Neural cell (in vitro differentiated cells): ENCODE measurements at regions not wholly inside any gene's neighbourhood (a gene's known extent, or its start where the extent isn't known, plus 50 kb on each side); places are given as distances from the start of the nearest gene placed in this dataset.

Experiments
- H2AFZ ChIP-seq: fragments of 200-600, 300-800 bp; sonication (generic), shearing (Covaris generic); 2 replicates; pipeline ENCODE4 v1.6.0; 2014; ENCODE audit warnings: low read depth, mild to moderate bottlenecking, antibody characterized with exemption, low read length, moderate library complexity
- H3F3A ChIP-seq: fragments of 200-600 bp; shearing (Covaris generic); 2 replicates; pipeline ENCODE4 v1.6.1; 2016; ENCODE audit warnings: mild to moderate bottlenecking, moderate library complexity, mixed read lengths, antibody characterized with exemption, low read length; ENCODE audit not compliant: insufficient read depth, poor library complexity, severe bottlenecking
- H3K27ac ChIP-seq: fragments of 200-600, 300-800 bp; sonication (generic), shearing (Covaris generic); 2 replicates; pipeline ENCODE4 v1.5.1; 2014; ENCODE audit warnings: mild to moderate bottlenecking, low read length, moderate library complexity
- H3K27me3 ChIP-seq: fragments of 300-800, 200-600 bp; sonication (generic), shearing (Covaris generic); 2 replicates; pipeline ENCODE4 v1.6.0; 2014; ENCODE audit warnings: mild to moderate bottlenecking, low read depth, low read length, moderate library complexity; ENCODE audit not compliant: insufficient read depth
- H3K36me3 ChIP-seq: fragments of 300-800, 200-600 bp; sonication (generic), shearing (Covaris generic); 2 replicates; pipeline ENCODE4 v1.5.1; 2014; ENCODE audit warnings: mild to moderate bottlenecking, antibody characterized with exemption, low read length, moderate library complexity; ENCODE audit not compliant: insufficient read depth
- H3K4me2 ChIP-seq: fragments of 300-800, 200-600 bp; sonication (generic), shearing (Covaris generic); 2 replicates; pipeline ENCODE4 v1.6.0; 2014; ENCODE audit warnings: mild to moderate bottlenecking, low read length
- H3K4me3 ChIP-seq: fragments of 300-800, 200-600 bp; sonication (generic), shearing (Covaris generic); 2 replicates; pipeline ENCODE4 v1.5.1; 2014; ENCODE audit warnings: mild to moderate bottlenecking, low read length, moderate library complexity
- H3K79me2 ChIP-seq: fragments of 200-600 bp; shearing (Covaris generic); replicated peaks from 2 replicates; pipeline ENCODE4 v1.6.0; 2014; ENCODE audit warnings: mild to moderate bottlenecking, low read length, moderate library complexity; ENCODE audit not compliant: insufficient read depth
- H3K9ac ChIP-seq: fragments of 300-800, 200-600 bp; sonication (generic), shearing (Covaris generic); 2 replicates; pipeline ENCODE4 v1.6.1; 2016; ENCODE audit warnings: mild to moderate bottlenecking, low read length, mixed read lengths
- H3K9me2 ChIP-seq: fragments of 200-600 bp; shearing (Covaris generic); 2 replicates; pipeline ENCODE4 v1.6.1; 2016; ENCODE audit warnings: mild to moderate bottlenecking, low read length, mixed read lengths; ENCODE audit not compliant: insufficient read depth
- H3K9me3 ChIP-seq: fragments of 200-600, 300-800 bp; sonication (generic), shearing (Covaris generic); 2 replicates; pipeline ENCODE4 v1.6.1; 2016; ENCODE audit warnings: mild to moderate bottlenecking, mixed run types, low read length, moderate library complexity, mixed read lengths
- H4K20me1 ChIP-seq: fragments of 200-600 bp; shearing (Covaris generic); 2 replicates; pipeline ENCODE4 v1.6.1; 2016; ENCODE audit warnings: mild to moderate bottlenecking, mixed run types; ENCODE audit not compliant: insufficient read depth
- EP300 ChIP-seq: fragments of 450-650 bp; conservative IDR thresholded peaks from 2 replicates; pipeline ENCODE4 v1.6.1; 2014; ENCODE audit warnings: antibody characterized with exemption, mild to moderate bottlenecking, moderate library complexity; ENCODE audit not compliant: poor library complexity, severe bottlenecking
- EZH2 ChIP-seq: fragments of 200-600, 300-800 bp; shearing (Covaris generic), sonication (generic); IDR thresholded peaks from 2 replicates; pipeline ENCODE4 v1.6.1; 2014; ENCODE audit warnings: antibody characterized with exemption, low read length, borderline replicate concordance, mild to moderate bottlenecking; ENCODE audit not compliant: insufficient read depth, poor library complexity, severe bottlenecking
- MXI1 ChIP-seq: fragments of 450-650 bp; conservative IDR thresholded peaks from 2 replicates; pipeline ENCODE4 v1.6.1; 2014; ENCODE audit warnings: antibody characterized with exemption, mild to moderate bottlenecking; ENCODE audit not compliant: poor library complexity, severe bottlenecking
- POLR2AphosphoS5 ChIP-seq: IDR thresholded peaks from 2 replicates; pipeline ENCODE4 v1.6.1; 2012
- RAD21 ChIP-seq: fragments of 450-650 bp; conservative IDR thresholded peaks from 2 replicates; pipeline ENCODE4 v1.6.1; 2014; ENCODE audit warnings: antibody characterized with exemption, mild to moderate bottlenecking, moderate library complexity
- SMC3 ChIP-seq: fragments of 450-650 bp; conservative IDR thresholded peaks from 2 replicates; pipeline ENCODE4 v1.6.1; 2014; ENCODE audit warnings: antibody characterized with exemption, mild to moderate bottlenecking, moderate library complexity; ENCODE audit not compliant: poor library complexity
- TAF1 ChIP-seq: IDR thresholded peaks from 2 replicates; pipeline ENCODE4 v1.6.1; 2012; ENCODE audit warnings: low read depth
- TF ChIP-seq, protein P1 (sequence below): fragments of 450-650 bp; IDR thresholded peaks from 2 replicates; pipeline ENCODE4 v1.5.1; 2014; ENCODE audit warnings: antibody characterized with exemption, mild to moderate bottlenecking, moderate library complexity; ENCODE audit not compliant: poor library complexity, severe bottlenecking
- TF ChIP-seq, protein P2 (sequence below): IDR thresholded peaks from 2 replicates; pipeline ENCODE4 v1.6.1; 2012; ENCODE audit warnings: borderline replicate concordance

DNA sequence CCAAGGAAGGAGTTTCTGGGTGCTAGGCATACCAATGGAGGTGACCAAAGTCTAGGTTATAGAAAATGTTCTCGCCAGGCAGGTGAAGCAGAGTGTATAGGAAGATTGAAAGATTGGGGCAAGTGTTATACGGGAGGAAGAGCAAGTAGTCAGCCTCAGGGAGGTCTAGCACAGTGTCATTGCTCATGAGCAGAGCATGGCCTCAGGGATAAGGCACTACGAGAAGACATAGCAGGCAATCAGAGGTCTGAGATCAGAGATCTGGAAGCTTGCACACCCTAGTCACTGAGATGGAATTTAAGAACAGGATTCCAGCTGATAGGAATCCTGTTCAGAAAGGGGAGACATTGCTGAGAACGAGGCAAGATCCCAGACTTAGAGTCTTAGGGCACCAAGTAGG lies 350.0 kb upstream of the CASK start:
- H2AFZ ChIP-seq, result no peak overlapping the region
- H3K9me3 ChIP-seq, result no peaks in the 10 kb centered on the region
- no peaks in the 10 kb centered on the region for H3K79me2 ChIP-seq
- no peaks in the 10 kb centered on the region for H4K20me1 ChIP-seq
- H3K36me3 ChIP-seq, result no peaks in the 10 kb centered on the region
- no peaks in the 10 kb centered on the region for H3K27me3 ChIP-seq
- no peak overlapping the region for H3K4me2 ChIP-seq
- TF ChIP-seq TAF1, result no peak
- no peak for TF ChIP-seq EP300
- TF ChIP-seq SMC3, result no peak
- no peak for TF ChIP-seq POLR2AphosphoS5
- TF ChIP-seq RAD21, result no peak
- no peak for TF ChIP-seq EZH2
- TF ChIP-seq, protein P1, sequence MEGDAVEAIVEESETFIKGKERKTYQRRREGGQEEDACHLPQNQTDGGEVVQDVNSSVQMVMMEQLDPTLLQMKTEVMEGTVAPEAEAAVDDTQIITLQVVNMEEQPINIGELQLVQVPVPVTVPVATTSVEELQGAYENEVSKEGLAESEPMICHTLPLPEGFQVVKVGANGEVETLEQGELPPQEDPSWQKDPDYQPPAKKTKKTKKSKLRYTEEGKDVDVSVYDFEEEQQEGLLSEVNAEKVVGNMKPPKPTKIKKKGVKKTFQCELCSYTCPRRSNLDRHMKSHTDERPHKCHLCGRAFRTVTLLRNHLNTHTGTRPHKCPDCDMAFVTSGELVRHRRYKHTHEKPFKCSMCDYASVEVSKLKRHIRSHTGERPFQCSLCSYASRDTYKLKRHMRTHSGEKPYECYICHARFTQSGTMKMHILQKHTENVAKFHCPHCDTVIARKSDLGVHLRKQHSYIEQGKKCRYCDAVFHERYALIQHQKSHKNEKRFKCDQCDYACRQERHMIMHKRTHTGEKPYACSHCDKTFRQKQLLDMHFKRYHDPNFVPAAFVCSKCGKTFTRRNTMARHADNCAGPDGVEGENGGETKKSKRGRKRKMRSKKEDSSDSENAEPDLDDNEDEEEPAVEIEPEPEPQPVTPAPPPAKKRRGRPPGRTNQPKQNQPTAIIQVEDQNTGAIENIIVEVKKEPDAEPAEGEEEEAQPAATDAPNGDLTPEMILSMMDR, result no peak
- no peak for TF ChIP-seq MXI1
- TF ChIP-seq, protein P2, sequence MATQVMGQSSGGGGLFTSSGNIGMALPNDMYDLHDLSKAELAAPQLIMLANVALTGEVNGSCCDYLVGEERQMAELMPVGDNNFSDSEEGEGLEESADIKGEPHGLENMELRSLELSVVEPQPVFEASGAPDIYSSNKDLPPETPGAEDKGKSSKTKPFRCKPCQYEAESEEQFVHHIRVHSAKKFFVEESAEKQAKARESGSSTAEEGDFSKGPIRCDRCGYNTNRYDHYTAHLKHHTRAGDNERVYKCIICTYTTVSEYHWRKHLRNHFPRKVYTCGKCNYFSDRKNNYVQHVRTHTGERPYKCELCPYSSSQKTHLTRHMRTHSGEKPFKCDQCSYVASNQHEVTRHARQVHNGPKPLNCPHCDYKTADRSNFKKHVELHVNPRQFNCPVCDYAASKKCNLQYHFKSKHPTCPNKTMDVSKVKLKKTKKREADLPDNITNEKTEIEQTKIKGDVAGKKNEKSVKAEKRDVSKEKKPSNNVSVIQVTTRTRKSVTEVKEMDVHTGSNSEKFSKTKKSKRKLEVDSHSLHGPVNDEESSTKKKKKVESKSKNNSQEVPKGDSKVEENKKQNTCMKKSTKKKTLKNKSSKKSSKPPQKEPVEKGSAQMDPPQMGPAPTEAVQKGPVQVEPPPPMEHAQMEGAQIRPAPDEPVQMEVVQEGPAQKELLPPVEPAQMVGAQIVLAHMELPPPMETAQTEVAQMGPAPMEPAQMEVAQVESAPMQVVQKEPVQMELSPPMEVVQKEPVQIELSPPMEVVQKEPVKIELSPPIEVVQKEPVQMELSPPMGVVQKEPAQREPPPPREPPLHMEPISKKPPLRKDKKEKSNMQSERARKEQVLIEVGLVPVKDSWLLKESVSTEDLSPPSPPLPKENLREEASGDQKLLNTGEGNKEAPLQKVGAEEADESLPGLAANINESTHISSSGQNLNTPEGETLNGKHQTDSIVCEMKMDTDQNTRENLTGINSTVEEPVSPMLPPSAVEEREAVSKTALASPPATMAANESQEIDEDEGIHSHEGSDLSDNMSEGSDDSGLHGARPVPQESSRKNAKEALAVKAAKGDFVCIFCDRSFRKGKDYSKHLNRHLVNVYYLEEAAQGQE, result no peak
- no peaks in the 10 kb centered on the region for H3F3A ChIP-seq
- H3K27ac ChIP-seq, result no peak overlapping the region
- no peak overlapping the region for H3K9ac ChIP-seq
- H3K4me3 ChIP-seq, result no peak overlapping the region
- H3K9me2 ChIP-seq, result no peaks in the 10 kb centered on the region

DNA sequence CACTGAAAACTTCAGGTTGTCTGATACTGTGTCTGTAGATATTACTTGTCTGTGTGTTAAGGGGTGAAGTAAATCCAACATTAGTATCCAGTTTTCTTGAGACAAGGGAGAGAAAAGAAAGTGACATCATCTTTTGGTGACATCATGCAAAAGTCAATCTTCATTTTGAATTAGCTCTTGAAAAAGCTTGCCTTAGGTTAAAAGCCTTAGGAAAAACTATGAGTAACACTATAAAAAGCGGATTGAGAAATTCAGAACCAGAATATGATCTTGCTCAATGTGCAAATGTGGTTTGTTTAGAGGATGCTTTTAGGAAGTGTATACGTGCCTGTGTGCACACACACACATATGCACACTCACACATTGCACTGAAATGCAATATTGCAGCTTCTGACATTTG lies 345.8 kb upstream of the CASK start:
- H3K4me3 ChIP-seq, result no peak overlapping the region
- no peaks in the 10 kb centered on the region for H3K9me2 ChIP-seq
- H3K36me3 ChIP-seq, result no peaks in the 10 kb centered on the region
- H3K27me3 ChIP-seq, result no peaks in the 10 kb centered on the region
- H3K79me2 ChIP-seq, result no peaks in the 10 kb centered on the region
- H3K27ac ChIP-seq, result no peak overlapping the region
- H3F3A ChIP-seq, result no peaks in the 10 kb centered on the region
- H3K4me2 ChIP-seq, result no peak overlapping the region
- TF ChIP-seq RAD21, result no peak
- TF ChIP-seq EZH2, result no peak
- TF ChIP-seq, protein P2, result no peak
- no peak for TF ChIP-seq EP300
- TF ChIP-seq SMC3, result no peak
- TF ChIP-seq MXI1, result no peak
- TF ChIP-seq, protein P1, result no peak
- no peak for TF ChIP-seq POLR2AphosphoS5
- no peak for TF ChIP-seq TAF1
- H3K9me3 ChIP-seq, result no peaks in the 10 kb centered on the region
- no peak overlapping the region for H3K9ac ChIP-seq
- H2AFZ ChIP-seq, result no peak overlapping the region
- H4K20me1 ChIP-seq, result no peaks in the 10 kb centered on the region
